ENCODE measurements at regions not wholly inside any gene's neighbourhood (a gene's known extent, or its start where the extent isn't known, plus 50 kb on each side); places are given as distances from the start of the nearest gene placed in this dataset.

GRCh38 chr4:132823419-132823818 lies 325.7 kb upstream of the PCDH10 start:
- TF ChIP-seq CTCF (IDR thresholded peaks at IDR 0.05; ENCODE audit: low read depth, low read length, missing input control) (no peak), ZBTB33 (IDR thresholded peaks at IDR 0.05) (no peak), RAD21 (IDR thresholded peaks at IDR 0.05) (no peak), JUND (IDR thresholded peaks at IDR 0.05) (no peak), YY1 (IDR thresholded peaks at IDR 0.05) (no peak), MAX (IDR thresholded peaks at IDR 0.05) (no peak), ATF3 (IDR thresholded peaks at IDR 0.05) (no peak), HNF4A (conservative IDR thresholded peaks at IDR 0.05) (no peak), REST (IDR thresholded peaks at IDR 0.05) (no peak), FOXA1 (IDR thresholded peaks at IDR 0.05) (no peak), SP1 (IDR thresholded peaks at IDR 0.05) (no peak), GABPA (IDR thresholded peaks at IDR 0.05 in 1 of 2, conservative IDR thresholded peaks at IDR 0.05 in 1 of 2) (no peak), FOXA2 (IDR thresholded peaks at IDR 0.05) (no peak), TAF1 (conservative IDR thresholded peaks at IDR 0.05) (no peak)

All from liver (tissue), 3 donors.